ENCODE measurements at regions not wholly inside any gene's neighbourhood (a gene's known extent, or its start where the extent isn't known, plus 50 kb on each side); places are given as distances from the start of the nearest gene placed in this dataset.
A peak's percentile ranks its signal among the peaks of the same experiment; 100 is the strongest.

GRCh38 chr15:87680208-87680607 is 576.3 kb downstream of the NTRK3 start:
- H3K36me3 ChIP-seq (ENCODE audit: control insufficient read depth, insufficient read depth, low read length), result no peaks in the 10 kb centered on the region
- no peak for TF ChIP-seq CTCF (conservative IDR thresholded peaks at IDR 0.05)
- no peak overlapping the region for H3K27ac ChIP-seq (ENCODE audit: low read depth, low read length)
- no peak for DNase-seq
- Mint-ChIP-seq H3K4me1 (no peaks in the 10 kb centered on the region), H3K9me3 (peaks cover 2% of the 10 kb centered on the region), H3K27ac (no peak overlapping the region), H3K4me3 (no peak overlapping the region), H3K36me3 (ENCODE audit: low read depth) (no peaks in the 10 kb centered on the region), H3K27me3 (ENCODE audit: insufficient read depth) (peaks cover 14% of the 10 kb centered on the region)
- H3K4me1 ChIP-seq (ENCODE audit: control insufficient read depth, insufficient read depth, low read length), result no peaks in the 10 kb centered on the region
- WGBS, 2 experiments (ENCODE audit: insufficient coverage in 1 of 2, insufficient read length in 1 of 2), result 94% methylated on average over 1 of the region's 1 CpG; no CpG with 5 or more reads in 1 of the 2 experiments
- H3K27me3 ChIP-seq (ENCODE audit: control insufficient read depth, insufficient read depth, low read length, poor library complexity, severe bottlenecking), result peaks cover 4% of the 10 kb centered on the region
- no peak overlapping the region for H3K4me3 ChIP-seq (ENCODE audit: low read length)
- H3K9ac ChIP-seq (ENCODE audit: extremely low read depth, low read length, poor library complexity, severe bottlenecking), result no peak overlapping the region
- no peaks in the 10 kb centered on the region for H3K9me3 ChIP-seq (ENCODE audit: control insufficient read depth, low read length)

GRCh38 chr15:87675271-87675670 is 581.3 kb downstream of the NTRK3 start:
- H3K27me3 Mint-ChIP-seq (ENCODE audit: insufficient read depth), result peaks cover 7% of the 10 kb centered on the region
- peaks cover 4% of the 10 kb centered on the region for H3K27me3 ChIP-seq (ENCODE audit: control insufficient read depth, insufficient read depth, low read length, poor library complexity, severe bottlenecking)

GRCh38 chr15:87672309-87673288 is 583.9 kb downstream of the NTRK3 start:
- Mint-ChIP-seq H3K27me3 (ENCODE audit: insufficient read depth) (peaks cover 7% of the 10 kb centered on the region), H3K36me3 (ENCODE audit: low read depth) (peaks cover 4% of the 10 kb centered on the region), H3K4me1 (no peaks in the 10 kb centered on the region), H3K9me3 (peaks cover 13% of the 10 kb centered on the region), H3K4me3 (no peak overlapping the region), H3K27ac (no peak overlapping the region)
- Histone ChIP-seq H3K9ac (ENCODE audit: extremely low read depth, low read length, poor library complexity, severe bottlenecking) (no peak overlapping the region), H3K36me3 (ENCODE audit: control insufficient read depth, insufficient read depth, low read length) (no peaks in the 10 kb centered on the region), H3K27ac (ENCODE audit: low read depth, low read length) (no peak overlapping the region), H3K27me3 (ENCODE audit: control insufficient read depth, insufficient read depth, low read length, poor library complexity, severe bottlenecking) (peaks cover 4% of the 10 kb centered on the region), H3K4me1 (ENCODE audit: control insufficient read depth, insufficient read depth, low read length) (no peaks in the 10 kb centered on the region), H3K9me3 (ENCODE audit: control insufficient read depth, low read length) (peaks cover 8% of the 10 kb centered on the region), H3K4me3 (ENCODE audit: low read length) (no peak overlapping the region)
- 63 to 89% methylated on average over 2 to 8 of the region's 8 CpGs for WGBS, 2 experiments (ENCODE audit: insufficient coverage in 1 of 2, insufficient read length in 1 of 2)
- peak; percentile 81 for TF ChIP-seq CTCF (conservative IDR thresholded peaks at IDR 0.05)
- DNase-seq, result peak; percentile 80

More at GRCh38 chr15:87675271-87675670, 581.3 kb downstream of the NTRK3 start:
- Histone ChIP-seq H3K4me3 (ENCODE audit: low read length) (no peak overlapping the region), H3K4me1 (ENCODE audit: control insufficient read depth, insufficient read depth, low read length) (no peaks in the 10 kb centered on the region), H3K36me3 (ENCODE audit: control insufficient read depth, insufficient read depth, low read length) (no peaks in the 10 kb centered on the region), H3K27ac (ENCODE audit: low read depth, low read length) (no peak overlapping the region), H3K9ac (ENCODE audit: extremely low read depth, low read length, poor library complexity, severe bottlenecking) (no peak overlapping the region), H3K9me3 (ENCODE audit: control insufficient read depth, low read length) (no peaks in the 10 kb centered on the region)
- TF ChIP-seq CTCF (conservative IDR thresholded peaks at IDR 0.05), result no peak
- 100% methylated on average over 4 to 5 of the region's 5 CpGs for WGBS, 2 experiments (ENCODE audit: insufficient coverage in 1 of 2, insufficient read length in 1 of 2)
- Mint-ChIP-seq H3K9me3 (peaks cover 2% of the 10 kb centered on the region), H3K27ac (no peak overlapping the region), H3K4me3 (no peak overlapping the region), H3K4me1 (no peaks in the 10 kb centered on the region), H3K36me3 (ENCODE audit: low read depth) (no peaks in the 10 kb centered on the region)
- no peak for DNase-seq

Data from endodermal cell (in vitro differentiated cells).